Limb (tissue), 2 donors: ENCODE measurements at regions not wholly inside any gene's neighbourhood (a gene's known extent, or its start where the extent isn't known, plus 50 kb on each side); places are given as distances from the start of the nearest gene placed in this dataset.
"Not testable (repeated sequence)": the region's sequence is repeated elsewhere in the genome, so short reads cannot be mapped to it uniquely, and the experiment has no call there.

Source experiments
- DNase-seq, 2 donors: peaks; one replicate each; pipeline ENCODE4 v3.0.0-alpha.2; 2016; ENCODE audit errors: extremely low spot score in 2 of 2

DNA sequence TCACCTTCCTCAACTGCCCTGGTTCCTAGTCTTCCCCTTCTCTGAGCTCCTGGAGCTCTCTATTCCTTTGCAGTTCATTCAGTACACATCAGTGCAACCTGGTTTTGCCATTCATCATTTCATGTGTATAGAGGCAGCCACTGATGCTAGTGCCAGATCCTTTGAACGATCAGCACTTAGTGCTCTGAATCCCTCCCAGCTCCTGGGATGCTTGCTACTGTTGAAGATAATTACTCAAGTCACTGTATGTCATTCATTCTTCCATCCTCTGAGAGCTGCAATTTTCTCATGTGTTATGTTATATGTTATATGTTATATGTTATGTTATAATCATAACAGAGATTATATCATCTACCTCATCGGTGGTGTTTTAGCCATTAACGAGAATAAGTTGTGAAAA lies 98.5 kb upstream of the UXS1 start:
- no peak for DNase-seq

DNA sequence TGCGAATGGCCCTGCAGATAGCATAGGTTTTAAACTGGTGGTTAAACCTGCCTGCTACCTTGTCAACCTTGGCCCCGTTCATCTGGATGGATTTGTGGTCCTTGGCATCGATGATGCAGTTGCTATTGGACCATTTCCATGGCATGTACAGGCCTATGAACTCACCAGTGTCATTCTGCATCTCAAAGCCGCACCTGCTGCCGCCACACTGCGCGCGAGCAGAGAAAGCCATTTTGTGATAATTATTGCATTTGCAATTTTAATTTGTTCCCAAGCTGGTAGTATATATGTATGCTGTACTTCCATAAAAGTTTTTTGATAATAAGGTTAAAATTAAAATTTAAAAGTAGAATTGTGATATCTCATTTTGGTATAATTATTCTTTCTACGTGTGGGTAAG lies 94.8 kb upstream of the UXS1 start:
- DNase-seq: no peak

- no peak for DNase-seq
Measured at GRCh38 chr2:106285237-106285829, 91.2 kb upstream of the UXS1 start.

DNA sequence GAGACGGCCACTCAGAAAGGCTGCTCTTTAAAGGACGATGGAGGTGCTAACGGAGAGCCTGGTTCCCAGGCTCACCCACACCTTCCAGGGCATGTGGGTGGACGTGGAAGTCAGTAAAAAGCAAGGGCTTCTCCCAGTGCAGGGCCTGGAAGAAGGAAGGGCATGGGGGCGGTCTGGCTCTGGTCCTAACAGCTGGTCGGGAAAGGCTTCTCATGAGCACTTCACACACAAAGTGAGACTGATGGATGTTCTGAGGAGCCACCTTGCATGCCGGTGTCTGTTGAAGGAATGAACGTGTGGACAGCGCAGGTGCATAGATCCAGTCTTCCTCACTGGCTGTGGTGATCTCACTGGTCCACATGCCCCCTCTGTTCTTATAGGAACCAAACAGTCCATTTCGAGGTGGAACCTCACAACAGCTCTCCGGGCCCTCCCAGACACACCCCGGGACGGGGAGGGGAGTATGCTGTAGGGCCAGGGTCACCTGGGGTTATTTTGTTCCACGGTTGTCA lies 90.6 kb upstream of the UXS1 start:
- DNase-seq: no peak

GRCh38 chr2:106284255-106284654 lies 90.2 kb upstream of the UXS1 start:
- DNase-seq: no peak

DNA sequence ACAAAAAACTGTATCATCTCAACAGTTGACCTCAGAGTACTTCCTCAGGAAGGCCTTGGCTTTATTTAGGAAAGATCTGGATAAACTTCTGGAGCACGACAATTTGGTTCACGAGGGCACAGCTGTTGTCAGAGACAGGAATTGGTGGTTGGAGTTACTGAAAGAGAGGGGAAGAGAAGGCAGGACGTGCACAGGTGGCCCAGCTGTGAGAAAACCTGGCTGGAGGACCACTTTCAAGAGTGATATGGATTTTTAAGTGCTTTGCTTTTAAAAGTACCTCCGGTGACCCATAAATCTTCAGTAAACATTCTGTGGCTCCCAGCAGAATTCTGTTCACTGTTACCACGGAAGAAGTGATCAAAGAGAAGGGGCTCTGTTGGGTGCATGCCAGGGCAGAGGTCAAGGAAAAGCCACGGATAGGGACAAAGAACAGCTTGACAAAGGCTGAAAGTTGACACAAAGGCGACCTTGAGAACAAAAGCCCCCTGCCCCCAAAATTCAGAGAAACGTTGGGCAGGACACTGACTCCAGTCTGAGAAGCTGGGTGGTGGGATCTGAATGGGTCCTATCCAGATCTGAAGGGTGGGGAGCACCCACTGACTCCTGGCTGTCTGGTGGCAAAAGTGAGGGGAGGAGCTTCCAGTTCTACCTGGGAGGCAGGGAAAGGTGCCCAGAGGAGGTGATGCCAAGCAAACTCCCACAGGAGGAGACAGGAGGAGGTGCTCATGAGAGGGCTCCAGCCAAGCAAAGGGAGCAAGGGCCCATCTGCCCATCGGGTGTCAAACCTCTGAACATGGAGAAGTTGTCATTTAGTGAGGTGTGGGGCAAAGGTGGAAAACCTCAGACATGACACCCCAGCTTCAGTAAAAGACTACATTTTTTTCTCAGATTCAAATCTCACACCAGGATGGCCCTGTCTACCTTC lies 89.4 kb upstream of the UXS1 start:
- DNase-seq: not testable (repeated sequence)

DNA sequence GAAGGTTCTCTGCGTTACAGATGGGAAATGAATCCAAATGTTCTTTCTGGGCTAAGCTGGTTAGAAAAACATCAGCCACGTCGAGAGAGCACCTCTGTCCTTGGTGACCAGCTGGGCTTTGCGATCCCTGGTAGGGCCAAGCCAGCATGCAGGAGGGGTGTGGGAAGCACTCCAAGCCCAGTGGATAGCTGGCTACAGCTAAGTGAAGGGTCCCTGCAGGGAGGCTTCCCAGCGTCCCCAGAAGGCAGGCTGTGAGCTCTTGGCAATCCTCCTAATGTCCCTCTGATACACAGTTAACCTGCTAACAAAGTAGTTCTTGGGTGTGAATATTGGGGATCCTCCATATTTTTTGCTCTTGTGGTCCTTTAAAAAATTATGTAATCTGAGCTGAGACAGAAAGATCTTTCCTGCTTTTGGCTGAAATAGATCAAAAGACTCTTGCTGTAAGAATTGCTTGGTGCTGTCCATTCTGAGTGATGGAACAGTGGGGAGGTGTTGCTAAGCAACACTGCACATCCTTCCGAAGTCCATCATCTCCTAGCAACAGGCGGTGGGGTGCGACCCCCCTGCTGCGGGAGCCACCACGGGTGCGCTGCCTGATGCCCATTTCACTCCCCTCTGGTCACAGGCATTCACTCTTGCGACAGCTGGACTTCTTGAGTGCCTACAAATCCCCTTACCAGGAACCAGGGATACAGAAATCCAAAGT lies 88.5 kb upstream of the UXS1 start:
- DNase-seq: peak in 1 of 2 donors; percentile 50

- not testable (repeated sequence) for DNase-seq
Measured at GRCh38 chr2:106281907-106282430, 87.9 kb upstream of the UXS1 start.

GRCh38 chr2:106280722-106281446 lies 86.8 kb upstream of the UXS1 start:
- no peak for DNase-seq

DNA sequence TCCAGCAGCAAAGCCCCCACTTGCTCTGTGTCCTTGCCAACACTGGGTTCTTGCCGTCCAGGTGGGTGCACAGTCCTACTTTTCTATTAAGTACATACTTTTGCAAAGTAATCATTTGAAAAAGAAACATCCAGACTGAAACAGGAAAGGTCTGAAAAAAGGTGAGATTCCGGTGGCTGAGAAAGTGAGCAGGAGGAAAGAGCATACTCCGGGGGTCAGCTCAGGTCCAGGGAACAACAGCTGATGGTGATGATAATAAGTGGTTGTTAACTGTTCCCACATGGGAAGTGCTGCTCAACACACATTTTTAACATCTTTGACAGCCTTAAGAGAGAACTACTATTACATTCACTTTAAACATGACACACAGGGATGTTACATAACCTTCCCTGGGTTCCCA lies 86.1 kb upstream of the UXS1 start:
- no peak for DNase-seq

- no peak for DNase-seq
Measured at GRCh38 chr2:106278112-106278876, 84.2 kb upstream of the UXS1 start.

DNA sequence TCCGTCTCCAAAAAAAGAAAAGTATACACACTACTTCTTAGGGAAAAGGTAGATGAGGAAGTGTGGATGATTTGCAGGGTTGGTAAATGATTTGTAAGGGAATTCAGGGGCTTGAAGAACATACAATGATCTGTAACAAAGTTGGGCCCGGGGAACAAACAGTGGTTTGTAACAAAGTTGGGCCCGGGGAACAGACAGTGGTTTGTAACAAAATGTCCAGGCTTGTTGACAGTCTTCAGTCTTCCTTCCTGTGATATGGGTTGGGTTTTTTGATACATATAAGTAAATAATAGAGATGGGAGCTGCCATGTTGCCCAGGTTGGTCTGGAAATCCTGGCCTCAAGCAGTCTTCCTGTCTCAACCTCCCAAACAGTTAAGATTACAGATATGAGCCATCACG lies 83.3 kb upstream of the UXS1 start:
- no peak for DNase-seq

- no peak for DNase-seq
Measured at GRCh38 chr2:106275971-106276370, 81.9 kb upstream of the UXS1 start.

DNA sequence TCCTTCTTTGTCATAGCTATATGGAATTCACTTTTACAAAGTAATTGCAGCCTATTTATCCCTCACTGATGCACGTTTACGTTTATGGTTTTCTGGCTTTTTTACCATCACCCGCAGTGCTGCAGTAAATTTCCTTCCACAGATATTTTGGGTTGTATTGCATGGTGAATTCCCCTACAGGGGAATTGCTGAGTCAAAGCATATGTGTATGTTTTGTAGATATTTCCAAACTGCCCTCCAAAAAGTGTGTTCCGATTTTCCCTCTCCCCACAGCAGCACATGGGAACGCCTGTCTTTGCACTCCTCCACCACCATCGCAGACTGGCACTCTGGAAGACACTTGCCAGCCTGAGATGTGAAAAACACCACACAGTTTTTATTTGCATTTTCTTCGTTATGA lies 80.6 kb upstream of the UXS1 start:
- DNase-seq: no peak

GRCh38 chr2:106272216-106272807 lies 78.2 kb upstream of the UXS1 start:
- no peak for DNase-seq

GRCh38 chr2:106270471-106270891 lies 76.4 kb upstream of the UXS1 start:
- no peak for DNase-seq

DNA sequence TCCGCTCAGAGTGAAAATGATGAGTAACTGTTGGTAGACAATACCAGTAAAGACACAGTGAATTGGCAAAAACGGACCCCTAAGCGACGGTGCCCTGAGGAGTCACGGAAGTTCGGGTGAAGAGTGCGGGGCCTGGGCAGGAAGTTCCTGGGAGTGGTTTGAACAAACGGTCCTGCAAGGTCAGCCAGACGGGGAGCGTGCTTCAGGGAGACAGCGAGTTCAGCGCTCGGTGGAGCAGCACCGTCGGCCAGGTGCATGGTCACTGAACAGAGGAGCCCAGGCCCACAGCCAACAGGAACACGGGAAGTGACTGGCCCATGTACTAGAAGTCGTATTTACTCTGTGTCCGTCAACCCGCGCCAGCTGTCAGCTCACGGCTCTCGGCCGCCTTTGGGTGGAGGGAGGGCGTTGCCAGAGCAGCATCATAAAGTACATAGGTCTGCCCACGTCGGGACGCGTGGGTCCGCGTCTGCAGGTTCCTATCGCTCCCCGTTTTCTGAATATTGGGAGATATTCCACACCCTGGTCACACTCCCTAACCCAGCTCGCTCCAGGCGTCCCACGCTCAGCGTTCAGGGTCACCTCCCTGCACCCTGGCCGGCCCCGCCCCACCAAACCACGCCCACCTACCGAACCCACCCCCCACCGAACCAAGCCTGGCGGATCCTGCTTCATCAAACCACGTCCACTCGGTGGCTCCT lies 75.6 kb upstream of the UXS1 start:
- peak in 1 of 2 donors; percentile 55 for DNase-seq

DNA sequence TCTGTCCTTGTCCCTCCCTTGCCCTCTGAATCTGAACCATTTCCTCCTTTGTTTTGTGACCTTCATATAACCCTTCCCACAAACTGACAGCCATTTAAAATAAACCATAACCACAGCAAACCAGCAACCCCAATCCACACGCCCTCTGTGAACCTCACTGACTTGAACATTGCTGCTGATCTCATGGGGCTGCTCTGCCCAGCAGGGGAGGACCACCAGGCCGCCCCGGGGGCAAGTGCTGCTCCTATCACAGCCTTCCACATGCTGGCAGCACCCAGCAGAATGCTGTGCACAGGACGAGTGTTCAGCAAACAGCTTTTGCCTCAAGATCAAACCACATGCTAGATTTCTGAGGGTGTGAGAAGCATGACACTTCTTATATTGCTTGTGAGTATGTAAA lies 73.9 kb upstream of the UXS1 start:
- DNase-seq: no peak

DNA sequence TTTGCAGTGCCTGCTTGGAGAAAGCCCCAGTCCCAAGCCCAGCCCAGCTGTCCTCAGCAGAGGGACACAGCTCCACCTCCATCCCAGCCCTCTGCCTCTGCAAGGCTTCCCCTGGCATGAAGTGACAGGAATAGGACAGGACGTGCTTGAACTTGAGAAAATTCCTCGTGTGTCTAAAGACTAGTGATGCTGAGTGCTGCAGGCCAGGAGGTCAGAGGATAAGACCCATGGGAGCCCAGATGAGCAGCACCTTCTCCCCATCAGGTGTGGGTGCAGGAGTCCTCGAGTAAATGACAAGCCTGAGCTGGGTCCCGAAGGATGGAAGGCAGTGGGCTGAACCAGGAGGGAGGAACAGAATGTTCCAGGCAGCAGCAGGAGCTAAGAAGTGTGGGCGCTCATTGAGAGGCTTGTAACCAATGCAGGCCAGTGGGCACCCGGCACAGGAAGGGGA lies 67.8 kb upstream of the UXS1 start:
- no peak for DNase-seq
